SK-N-SH (cell line): ENCODE measurements at regions not wholly inside any gene's neighbourhood (a gene's known extent, or its start where the extent isn't known, plus 50 kb on each side); places are given as distances from the start of the nearest gene placed in this dataset.

Experiments used
- CHD2 ChIP-seq: fragments of 150-350 bp; IDR thresholded peaks from 2 replicates; pipeline ENCODE4 v1.6.1; 2018; ENCODE audit warnings: low read length; ENCODE audit not compliant: partially characterized antibody
- EZH2phosphoT487 ChIP-seq: fragments of 200-600 bp; sonication (generic); IDR thresholded peaks from 2 replicates; pipeline ENCODE4 v1.6.1; 2017; ENCODE audit warnings: low read depth, mixed run types, mild to moderate bottlenecking, antibody characterized with exemption, moderate library complexity, borderline replicate concordance
- FOSL2 ChIP-seq: IDR thresholded peaks from 2 replicates; pipeline ENCODE4 v1.4.0; 2012; ENCODE audit warnings: low read depth, mild to moderate bottlenecking, moderate library complexity, borderline replicate concordance
- JUND ChIP-seq: IDR thresholded peaks from 2 replicates; pipeline ENCODE4 v1.4.0; 2012
- NFIC ChIP-seq: IDR thresholded peaks from 2 replicates; pipeline ENCODE4 v1.4.0; 2012; ENCODE audit warnings: borderline replicate concordance
- NRF1 ChIP-seq: IDR thresholded peaks from 2 replicates; pipeline ENCODE4 v1.6.1; 2012; ENCODE audit warnings: low read depth, mild to moderate bottlenecking, low read length
- SMC3 ChIP-seq: IDR thresholded peaks from 2 replicates; pipeline ENCODE4 v1.6.1; 2012; ENCODE audit warnings: low read depth, low read length, improper control_type of control experiment
- TEAD4 ChIP-seq: IDR thresholded peaks from 2 replicates; pipeline ENCODE4 v1.4.0; 2012; ENCODE audit warnings: mild to moderate bottlenecking, borderline replicate concordance; ENCODE audit not compliant: insufficient read depth
- TF ChIP-seq, protein P1 (sequence below): IDR thresholded peaks from 2 replicates; pipeline ENCODE4 v1.4.0; 2012; ENCODE audit warnings: low read depth
- TF ChIP-seq, protein P2 (sequence below): fragments of 200-600 bp; sonication (generic); IDR thresholded peaks from 2 replicates; pipeline ENCODE4 v1.6.1; 2017; ENCODE audit warnings: antibody characterized with exemption, mild to moderate bottlenecking, moderate library complexity
- TF ChIP-seq, protein P3 (sequence below): fragments of 150-350 bp; IDR thresholded peaks from 2 replicates; pipeline ENCODE4 v1.6.1; 2016; ENCODE audit warnings: mild to moderate bottlenecking, low read depth, low read length

DNA sequence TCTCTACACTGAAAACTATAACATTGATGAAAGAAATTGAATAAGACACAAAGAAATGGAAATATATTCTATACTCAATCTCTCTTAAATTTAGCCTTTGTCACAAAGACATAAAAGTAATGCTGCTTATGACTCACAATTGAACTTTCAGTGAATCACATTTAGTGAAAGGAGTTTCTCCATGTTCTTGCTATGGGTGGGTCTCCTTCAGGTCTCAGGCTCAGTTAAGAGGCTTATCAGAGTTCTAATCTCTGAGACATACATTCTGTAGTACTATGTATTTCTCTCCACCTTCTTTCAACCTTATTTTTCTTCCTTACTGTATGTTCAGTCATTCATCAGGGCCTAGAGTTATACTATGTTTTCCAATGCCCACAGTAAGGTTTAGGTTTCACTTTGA is 220.9 kb downstream of the DTHD1 start:
- TF ChIP-seq, protein P1, sequence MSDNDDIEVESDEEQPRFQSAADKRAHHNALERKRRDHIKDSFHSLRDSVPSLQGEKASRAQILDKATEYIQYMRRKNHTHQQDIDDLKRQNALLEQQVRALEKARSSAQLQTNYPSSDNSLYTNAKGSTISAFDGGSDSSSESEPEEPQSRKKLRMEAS: no peak
- TF ChIP-seq TEAD4 (no peak), SMC3 (no peak), CHD2 (no peak), FOSL2 (no peak), NRF1 (no peak), EZH2phosphoT487 (no peak), NFIC (no peak), JUND (no peak)
- TF ChIP-seq, protein P2, sequence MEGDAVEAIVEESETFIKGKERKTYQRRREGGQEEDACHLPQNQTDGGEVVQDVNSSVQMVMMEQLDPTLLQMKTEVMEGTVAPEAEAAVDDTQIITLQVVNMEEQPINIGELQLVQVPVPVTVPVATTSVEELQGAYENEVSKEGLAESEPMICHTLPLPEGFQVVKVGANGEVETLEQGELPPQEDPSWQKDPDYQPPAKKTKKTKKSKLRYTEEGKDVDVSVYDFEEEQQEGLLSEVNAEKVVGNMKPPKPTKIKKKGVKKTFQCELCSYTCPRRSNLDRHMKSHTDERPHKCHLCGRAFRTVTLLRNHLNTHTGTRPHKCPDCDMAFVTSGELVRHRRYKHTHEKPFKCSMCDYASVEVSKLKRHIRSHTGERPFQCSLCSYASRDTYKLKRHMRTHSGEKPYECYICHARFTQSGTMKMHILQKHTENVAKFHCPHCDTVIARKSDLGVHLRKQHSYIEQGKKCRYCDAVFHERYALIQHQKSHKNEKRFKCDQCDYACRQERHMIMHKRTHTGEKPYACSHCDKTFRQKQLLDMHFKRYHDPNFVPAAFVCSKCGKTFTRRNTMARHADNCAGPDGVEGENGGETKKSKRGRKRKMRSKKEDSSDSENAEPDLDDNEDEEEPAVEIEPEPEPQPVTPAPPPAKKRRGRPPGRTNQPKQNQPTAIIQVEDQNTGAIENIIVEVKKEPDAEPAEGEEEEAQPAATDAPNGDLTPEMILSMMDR: no peak
- TF ChIP-seq, protein P3, sequence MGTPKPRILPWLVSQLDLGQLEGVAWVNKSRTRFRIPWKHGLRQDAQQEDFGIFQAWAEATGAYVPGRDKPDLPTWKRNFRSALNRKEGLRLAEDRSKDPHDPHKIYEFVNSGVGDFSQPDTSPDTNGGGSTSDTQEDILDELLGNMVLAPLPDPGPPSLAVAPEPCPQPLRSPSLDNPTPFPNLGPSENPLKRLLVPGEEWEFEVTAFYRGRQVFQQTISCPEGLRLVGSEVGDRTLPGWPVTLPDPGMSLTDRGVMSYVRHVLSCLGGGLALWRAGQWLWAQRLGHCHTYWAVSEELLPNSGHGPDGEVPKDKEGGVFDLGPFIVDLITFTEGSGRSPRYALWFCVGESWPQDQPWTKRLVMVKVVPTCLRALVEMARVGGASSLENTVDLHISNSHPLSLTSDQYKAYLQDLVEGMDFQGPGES: no peak
